Chondrocyte (in vitro differentiated cells): ENCODE measurements at regions not wholly inside any gene's neighbourhood (a gene's known extent, or its start where the extent isn't known, plus 50 kb on each side); places are given as distances from the start of the nearest gene placed in this dataset.

ENCODE experiments used
- DNase-seq: peaks from one replicate; pipeline ENCODE4 v3.0.0; 2021; ENCODE audit warnings: mixed read lengths, low spot score
- H3K27ac Mint-ChIP-seq: one replicate; pipeline ENCODE4 v1.8.0; 2021; ENCODE audit warnings: mild to moderate bottlenecking, moderate library complexity, mixed read lengths; ENCODE audit not compliant: unreplicated experiment
- H3K27me3 Mint-ChIP-seq: 2 replicates; pipeline ENCODE4 v1.8.0; 2021; ENCODE audit warnings: low read depth, mixed read lengths
- H3K36me3 Mint-ChIP-seq: 2 replicates; pipeline ENCODE4 v1.8.0; 2021; ENCODE audit warnings: low read depth, mixed read lengths
- H3K4me1 Mint-ChIP-seq: 2 replicates; pipeline ENCODE4 v1.8.0; 2021; ENCODE audit warnings: low read depth, mild to moderate bottlenecking, mixed read lengths
- H3K4me3 Mint-ChIP-seq: one replicate; pipeline ENCODE4 v1.8.0; 2021; ENCODE audit warnings: mild to moderate bottlenecking, moderate library complexity, mixed read lengths; ENCODE audit not compliant: unreplicated experiment
- H3K9me3 Mint-ChIP-seq: 2 replicates; pipeline ENCODE4 v1.8.0; 2021; ENCODE audit warnings: low read depth, mixed read lengths
- CTCF ChIP-seq: fragments of 200-600 bp; sonication (generic); IDR thresholded peaks from 2 replicates; pipeline ENCODE4 v1.5.0; 2021; ENCODE audit warnings: antibody characterized with exemption, mild to moderate bottlenecking, moderate library complexity

DNA sequence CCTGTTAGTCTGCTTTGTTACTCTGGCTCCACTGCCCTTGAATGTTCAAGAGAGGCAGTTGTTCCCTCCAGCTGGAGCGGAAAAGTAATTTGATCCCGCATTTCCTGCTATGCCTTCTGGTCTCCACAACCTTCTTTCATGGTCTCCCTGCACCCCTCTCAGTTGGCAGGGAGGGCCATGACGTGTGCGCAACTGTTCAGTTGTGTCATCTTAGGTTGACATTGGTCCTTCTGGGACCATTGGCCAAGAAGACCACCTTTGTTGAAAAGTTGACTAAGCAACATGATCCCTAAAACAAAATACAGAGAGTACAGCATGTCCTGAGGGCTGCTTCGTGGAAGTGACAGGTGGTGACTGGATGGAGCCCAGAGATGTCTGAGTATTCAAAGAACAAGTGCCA lies 192.5 kb upstream of the TUT7 start:
- H3K27ac Mint-ChIP-seq: no peak overlapping the region
- H3K4me1 Mint-ChIP-seq: peaks cover 20% of the 10 kb centered on the region
- TF ChIP-seq CTCF: no peak
- H3K27me3 Mint-ChIP-seq: no peaks in the 10 kb centered on the region
- no peak overlapping the region for H3K4me3 Mint-ChIP-seq
- no peak for DNase-seq
- peaks cover 3% of the 10 kb centered on the region for H3K36me3 Mint-ChIP-seq
- peaks cover 4% of the 10 kb centered on the region for H3K9me3 Mint-ChIP-seq

DNA sequence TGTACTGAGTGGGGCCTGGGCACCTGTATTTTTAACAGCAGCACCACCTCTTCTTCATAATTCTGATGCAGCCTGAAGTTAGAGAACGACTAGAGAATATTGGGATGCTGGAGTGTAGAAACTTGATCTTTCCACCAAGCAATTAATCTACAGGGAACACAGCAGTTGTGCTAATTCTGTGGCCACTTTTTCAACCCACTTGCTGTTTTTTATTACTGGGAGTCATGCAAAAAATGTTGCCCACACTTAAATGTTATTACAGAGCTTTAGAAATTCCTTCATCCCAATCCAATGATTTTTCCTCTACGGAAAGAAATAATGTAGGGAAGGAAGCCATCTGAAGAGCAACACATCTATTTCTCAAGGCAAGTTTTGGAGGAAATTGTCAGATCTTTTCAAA lies 190.9 kb upstream of the TUT7 start:
- no peak for DNase-seq
- TF ChIP-seq CTCF: no peak
- H3K27me3 Mint-ChIP-seq: no peaks in the 10 kb centered on the region
- peaks cover 17% of the 10 kb centered on the region for H3K4me1 Mint-ChIP-seq
- peaks cover 4% of the 10 kb centered on the region for H3K9me3 Mint-ChIP-seq
- H3K27ac Mint-ChIP-seq: no peak overlapping the region
- peaks cover 3% of the 10 kb centered on the region for H3K36me3 Mint-ChIP-seq
- H3K4me3 Mint-ChIP-seq: no peak overlapping the region

DNA sequence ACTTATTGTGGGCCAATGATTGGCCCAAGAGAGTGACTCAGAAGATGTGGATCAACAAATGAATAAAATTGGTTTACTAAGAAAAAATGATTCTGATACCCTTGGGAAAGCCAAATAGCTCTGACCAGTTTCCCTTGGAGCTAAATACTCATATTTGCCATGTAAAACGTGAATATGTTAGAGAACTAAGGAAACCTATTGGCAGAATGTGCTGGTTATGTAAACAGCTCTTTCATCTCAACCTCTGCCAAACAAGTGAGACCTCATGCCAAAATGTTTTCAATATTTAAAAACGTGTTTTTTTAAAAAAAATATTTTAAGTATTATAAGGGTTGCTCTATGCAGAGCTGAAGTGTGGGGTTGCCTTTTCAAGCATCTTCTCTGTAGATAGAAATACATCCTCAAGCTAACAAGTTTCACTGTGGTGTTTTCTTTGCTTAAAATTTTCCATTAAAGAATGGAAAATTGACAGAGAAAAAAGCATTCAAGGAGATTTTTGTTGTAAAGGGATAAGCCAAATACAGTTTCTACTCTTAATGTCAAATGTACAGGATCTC lies 186.9 kb upstream of the TUT7 start:
- no peak for TF ChIP-seq CTCF
- H3K4me3 Mint-ChIP-seq: no peak overlapping the region
- H3K36me3 Mint-ChIP-seq: peaks cover 3% of the 10 kb centered on the region

DNA sequence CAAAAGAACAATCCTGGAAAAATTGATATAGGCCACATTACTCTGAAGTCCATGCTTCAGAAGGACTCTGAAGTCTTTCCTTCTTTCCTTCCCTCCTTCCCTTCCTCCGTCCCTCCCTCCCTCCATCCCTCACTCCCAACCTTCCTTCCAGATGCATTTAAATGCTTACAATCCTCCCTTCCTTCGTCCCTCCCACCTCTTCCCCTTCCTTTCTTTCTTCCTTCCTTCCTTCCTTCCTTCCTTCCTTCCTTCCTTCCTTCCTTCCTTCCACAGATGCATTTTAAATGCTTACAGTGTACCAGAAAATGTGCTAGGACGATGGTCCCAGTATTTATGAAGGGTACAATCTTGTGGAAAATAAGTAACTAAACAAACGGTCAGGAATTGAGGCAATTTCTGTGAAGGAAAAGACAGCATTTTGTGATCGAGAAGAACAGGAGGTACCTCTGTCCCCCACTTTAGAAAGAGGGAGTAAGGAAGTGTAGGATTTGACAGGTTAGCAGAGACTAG lies 181.3 kb upstream of the TUT7 start:
- Mint-ChIP-seq H3K27ac (no peak overlapping the region), H3K9me3 (peaks cover 3% of the 10 kb centered on the region), H3K4me1 (peaks cover 9% of the 10 kb centered on the region), H3K27me3 (no peaks in the 10 kb centered on the region), H3K4me3 (no peak overlapping the region), H3K36me3 (no peaks in the 10 kb centered on the region)
- no peak for DNase-seq
- TF ChIP-seq CTCF: no peak

More for the DNA sequence above, 186.9 kb upstream of the TUT7 start:
- Mint-ChIP-seq H3K4me1 (no peaks in the 10 kb centered on the region), H3K9me3 (peaks cover 7% of the 10 kb centered on the region), H3K27ac (no peak overlapping the region), H3K27me3 (no peaks in the 10 kb centered on the region)
- no peak for DNase-seq

DNA sequence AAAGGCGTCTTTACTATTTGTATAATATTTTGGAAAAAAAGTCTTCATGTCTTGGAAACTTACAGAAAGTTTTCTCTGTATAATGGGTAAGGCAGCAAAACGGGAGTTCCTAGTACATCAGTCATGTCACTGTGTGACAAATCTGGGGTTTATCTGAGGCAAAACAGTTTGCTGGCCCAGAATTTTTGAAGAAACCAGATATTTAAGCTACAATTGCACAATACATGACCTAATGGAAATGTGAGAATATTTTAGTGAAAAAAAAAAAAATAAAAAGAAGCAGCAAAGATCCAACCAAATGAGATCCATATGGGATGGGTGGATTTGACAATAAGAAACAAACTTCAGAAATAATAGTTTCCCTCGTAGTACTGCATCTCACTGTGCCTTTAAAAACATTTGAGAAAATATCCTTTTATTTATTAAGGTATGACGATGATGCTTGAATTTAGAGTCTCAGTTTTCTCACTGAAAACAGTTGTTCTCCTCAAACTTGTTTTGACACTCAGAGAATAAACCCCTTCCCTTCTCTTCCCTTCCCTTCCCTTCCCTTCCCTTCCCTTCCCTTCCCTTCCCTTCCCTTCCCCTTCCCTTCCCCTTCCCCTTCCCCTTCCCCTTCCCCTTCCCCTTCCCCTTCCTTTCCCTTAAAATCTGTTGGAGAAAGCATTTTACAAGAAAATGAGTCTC lies 180.5 kb upstream of the TUT7 start:
- Mint-ChIP-seq H3K36me3 (no peaks in the 10 kb centered on the region), H3K27me3 (no peaks in the 10 kb centered on the region), H3K27ac (no peak overlapping the region), H3K4me1 (peaks cover 9% of the 10 kb centered on the region), H3K9me3 (peaks cover 3% of the 10 kb centered on the region), H3K4me3 (no peak overlapping the region)
- no peak for TF ChIP-seq CTCF
- DNase-seq: no peak
